GM12891 (cell line): ENCODE measurements at regions not wholly inside any gene's neighbourhood (a gene's known extent, or its start where the extent isn't known, plus 50 kb on each side); places are given as distances from the start of the nearest gene placed in this dataset.

Experiments
- PAX5 ChIP-seq: IDR thresholded peaks from 2 replicates; pipeline ENCODE4 v1.6.1; 2011; ENCODE audit warnings: low read length, moderate library complexity, mild to moderate bottlenecking; ENCODE audit not compliant: insufficient read depth, severe bottlenecking
- POLR2A ChIP-seq: IDR thresholded peaks from 2 replicates; pipeline ENCODE4 v1.6.1; 2011; ENCODE audit warnings: low read depth, low read length, control low read depth
- POLR2AphosphoS5 ChIP-seq: IDR thresholded peaks from 2 replicates; pipeline ENCODE4 v1.6.1; 2011; ENCODE audit warnings: low read depth, low read length, control low read depth
- POU2F2 ChIP-seq: IDR thresholded peaks from 2 replicates; pipeline ENCODE4 v1.6.1; 2011; ENCODE audit warnings: low read depth, mild to moderate bottlenecking, control low read depth, low read length, moderate library complexity
- SPI1 ChIP-seq: IDR thresholded peaks from 2 replicates; pipeline ENCODE4 v1.6.1; 2011; ENCODE audit warnings: low read depth, low read length, control low read depth
- TAF1 ChIP-seq: IDR thresholded peaks from 2 replicates; pipeline ENCODE4 v1.6.1; 2011; ENCODE audit warnings: low read depth, low read length, control low read depth

- TF ChIP-seq POLR2A: no peak
- no peak for TF ChIP-seq POLR2AphosphoS5
- no peak for TF ChIP-seq TAF1
- TF ChIP-seq SPI1: no peak
- TF ChIP-seq POU2F2: no peak
- TF ChIP-seq PAX5: no peak
Measured at GRCh38 chr7:106187613-106188350, 75.7 kb upstream of the SYPL1 start.
